ENCODE measurements at regions not wholly inside any gene's neighbourhood (a gene's known extent, or its start where the extent isn't known, plus 50 kb on each side); places are given as distances from the start of the nearest gene placed in this dataset.

GRCh38 chr11:122423886-122424285 is 231.6 kb upstream of the UBASH3B start:
- no peak for TF ChIP-seq TAF1 (IDR thresholded peaks at IDR 0.05; ENCODE audit: low read depth, low read length)
- no peak for TF ChIP-seq POLR2A (IDR thresholded peaks at IDR 0.05; ENCODE audit: control extremely low read depth in 1 of 2, low read depth in 2 of 2, low read length in 2 of 2)
- no peak for TF ChIP-seq YY1 (IDR thresholded peaks at IDR 0.05; ENCODE audit: low read depth, low read length)
- TF ChIP-seq CTCF (IDR thresholded peaks at IDR 0.05; ENCODE audit: control extremely low read depth in 1 of 3, insufficient read depth in 1 of 3, low read depth in 1 of 3, low read length in 3 of 3) = no peak
- TF ChIP-seq GTF2F1 (IDR thresholded peaks at IDR 0.05; ENCODE audit: borderline replicate concordance, low read depth, low read length) = no peak
- no peak for TF ChIP-seq HDAC6 (IDR thresholded peaks at IDR 0.05; ENCODE audit: low read depth, low read length)
- TF ChIP-seq EZH2 (IDR thresholded peaks at IDR 0.05; ENCODE audit: low read depth, low read length, severe bottlenecking) = no peak
- no peak for TF ChIP-seq SP1 (IDR thresholded peaks at IDR 0.05; ENCODE audit: low read depth, low read length)
- no peak for TF ChIP-seq POLR2AphosphoS5 (IDR thresholded peaks at IDR 0.05; ENCODE audit: low read depth, low read length)
- TF ChIP-seq SAP30 (IDR thresholded peaks at IDR 0.05; ENCODE audit: insufficient read depth, insufficient replicate concordance, low read length) = no peak
- no peak for TF ChIP-seq ZNF274 (IDR thresholded peaks at IDR 0.05; ENCODE audit: borderline replicate concordance, extremely low read depth, low read length)
- TF ChIP-seq SP2 (IDR thresholded peaks at IDR 0.05; ENCODE audit: low read length) = no peak

Data from H1 (cell line).